GM06990 (cell line): ENCODE measurements at regions not wholly inside any gene's neighbourhood (a gene's known extent, or its start where the extent isn't known, plus 50 kb on each side); places are given as distances from the start of the nearest gene placed in this dataset.

Experiments
- DNase-seq: peaks from one replicate; pipeline ENCODE4 v3.0.0-alpha.2; 2011; ENCODE audit not compliant: insufficient read length; ENCODE audit errors: extremely low read depth
- H3K27me3 ChIP-seq: replicated peaks from 2 replicates; pipeline ENCODE4 v1.6.0; 2011; ENCODE audit warnings: low read length; ENCODE audit not compliant: control insufficient read depth, insufficient read depth
- H3K36me3 ChIP-seq: 2 replicates; pipeline ENCODE4 v1.5.1; 2011; ENCODE audit warnings: low read length; ENCODE audit not compliant: control insufficient read depth, insufficient read depth
- H3K4me3 ChIP-seq: replicated peaks from 2 replicates; pipeline ENCODE4 v1.5.1; 2011; ENCODE audit warnings: low read depth, mild to moderate bottlenecking, control low read depth, low read length
- TF ChIP-seq, protein P1 (sequence below): IDR thresholded peaks from 2 replicates; pipeline ENCODE4 v1.5.1; 2011; ENCODE audit warnings: low read length, control low read depth, mild to moderate bottlenecking, inconsistent platforms; ENCODE audit not compliant: insufficient read depth, poor library complexity, severe bottlenecking

DNA sequence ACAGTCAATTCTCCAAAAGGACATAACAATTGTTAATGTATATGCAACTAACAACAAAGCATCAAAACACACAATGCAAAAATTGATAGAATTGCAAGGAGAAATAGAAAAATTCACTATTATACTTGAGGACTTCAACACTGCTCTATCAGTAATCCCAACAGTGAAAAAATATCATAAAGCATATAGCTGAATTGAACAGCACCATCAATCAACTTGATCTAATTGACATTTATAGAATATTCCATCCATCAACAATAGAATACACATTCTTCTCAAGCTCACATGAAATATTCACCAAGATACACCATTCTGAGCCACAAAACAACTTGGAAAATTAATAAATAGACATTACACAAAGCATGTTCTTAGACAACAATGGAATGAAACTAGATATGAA lies 60.1 kb upstream of the ASXL3 start:
- Histone ChIP-seq H3K4me3 (no peak overlapping the region), H3K27me3 (no peaks in the 10 kb centered on the region), H3K36me3 (no peaks in the 10 kb centered on the region)
- no peak for DNase-seq
- TF ChIP-seq, protein P1, sequence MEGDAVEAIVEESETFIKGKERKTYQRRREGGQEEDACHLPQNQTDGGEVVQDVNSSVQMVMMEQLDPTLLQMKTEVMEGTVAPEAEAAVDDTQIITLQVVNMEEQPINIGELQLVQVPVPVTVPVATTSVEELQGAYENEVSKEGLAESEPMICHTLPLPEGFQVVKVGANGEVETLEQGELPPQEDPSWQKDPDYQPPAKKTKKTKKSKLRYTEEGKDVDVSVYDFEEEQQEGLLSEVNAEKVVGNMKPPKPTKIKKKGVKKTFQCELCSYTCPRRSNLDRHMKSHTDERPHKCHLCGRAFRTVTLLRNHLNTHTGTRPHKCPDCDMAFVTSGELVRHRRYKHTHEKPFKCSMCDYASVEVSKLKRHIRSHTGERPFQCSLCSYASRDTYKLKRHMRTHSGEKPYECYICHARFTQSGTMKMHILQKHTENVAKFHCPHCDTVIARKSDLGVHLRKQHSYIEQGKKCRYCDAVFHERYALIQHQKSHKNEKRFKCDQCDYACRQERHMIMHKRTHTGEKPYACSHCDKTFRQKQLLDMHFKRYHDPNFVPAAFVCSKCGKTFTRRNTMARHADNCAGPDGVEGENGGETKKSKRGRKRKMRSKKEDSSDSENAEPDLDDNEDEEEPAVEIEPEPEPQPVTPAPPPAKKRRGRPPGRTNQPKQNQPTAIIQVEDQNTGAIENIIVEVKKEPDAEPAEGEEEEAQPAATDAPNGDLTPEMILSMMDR: no peak

DNA sequence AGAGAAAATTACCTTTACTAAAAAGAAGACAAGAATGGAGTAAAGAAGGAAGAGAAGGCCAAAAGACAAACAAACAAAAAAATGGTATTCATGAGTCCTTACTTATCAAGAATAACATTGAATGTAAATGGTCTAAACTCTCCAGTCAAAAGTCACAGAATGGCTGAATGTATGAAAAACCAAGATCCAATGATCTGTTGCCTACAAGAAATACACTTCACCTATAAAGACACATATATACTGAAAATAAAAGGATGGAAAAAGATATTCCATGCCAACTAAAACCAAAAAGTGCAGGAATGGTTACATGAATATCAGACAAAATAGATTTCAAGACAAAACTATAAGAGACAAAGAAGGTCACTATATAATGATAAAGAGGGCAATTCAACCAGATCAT lies 65.0 kb upstream of the ASXL3 start:
- Histone ChIP-seq H3K36me3 (no peaks in the 10 kb centered on the region), H3K27me3 (no peaks in the 10 kb centered on the region), H3K4me3 (no peak overlapping the region)
- TF ChIP-seq, protein P1: no peak
- no peak for DNase-seq

DNA sequence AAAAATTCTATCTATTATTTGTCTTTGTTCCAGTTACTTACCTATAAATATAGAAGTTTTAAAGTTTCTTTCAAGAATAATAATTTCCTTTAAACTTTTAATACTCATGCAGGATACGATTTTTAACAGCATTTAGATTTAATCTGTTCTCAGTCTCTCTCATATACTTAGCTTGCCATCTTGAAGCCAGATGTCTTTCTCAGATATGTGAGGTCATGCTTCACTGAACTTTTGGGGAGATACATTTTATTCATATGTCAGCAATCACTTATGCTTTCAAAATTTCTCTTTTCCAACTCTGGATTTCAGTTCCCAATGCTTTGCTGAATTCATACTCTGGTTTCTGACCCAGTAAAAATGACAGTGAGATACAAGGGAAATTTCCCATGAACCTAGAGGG lies 66.5 kb upstream of the CCDC178 start:
- Histone ChIP-seq H3K27me3 (no peaks in the 10 kb centered on the region), H3K36me3 (no peaks in the 10 kb centered on the region), H3K4me3 (no peak overlapping the region)
- no peak for DNase-seq
- TF ChIP-seq, protein P1: no peak

DNA sequence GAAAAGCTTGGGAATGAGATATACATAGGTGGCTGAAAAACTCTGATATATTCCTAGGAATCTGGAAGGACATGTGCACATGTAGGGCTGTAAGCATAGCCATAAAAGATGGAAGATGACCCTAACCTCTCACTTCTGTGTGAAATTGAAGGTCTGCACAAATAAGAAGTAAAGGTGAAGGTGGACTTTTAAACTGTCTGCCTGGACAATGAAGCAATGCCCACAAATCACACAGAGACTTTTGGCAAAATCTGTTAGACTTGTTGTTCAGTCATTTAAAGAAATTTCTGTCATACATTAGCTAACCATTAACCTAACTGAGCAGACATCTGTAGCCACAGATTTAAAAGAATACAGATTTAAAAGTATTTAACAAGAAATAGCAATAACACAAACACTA lies 65.3 kb upstream of the CCDC178 start:
- Histone ChIP-seq H3K27me3 (no peaks in the 10 kb centered on the region), H3K4me3 (no peak overlapping the region), H3K36me3 (no peaks in the 10 kb centered on the region)
- TF ChIP-seq, protein P1: no peak
- DNase-seq: no peak

DNA sequence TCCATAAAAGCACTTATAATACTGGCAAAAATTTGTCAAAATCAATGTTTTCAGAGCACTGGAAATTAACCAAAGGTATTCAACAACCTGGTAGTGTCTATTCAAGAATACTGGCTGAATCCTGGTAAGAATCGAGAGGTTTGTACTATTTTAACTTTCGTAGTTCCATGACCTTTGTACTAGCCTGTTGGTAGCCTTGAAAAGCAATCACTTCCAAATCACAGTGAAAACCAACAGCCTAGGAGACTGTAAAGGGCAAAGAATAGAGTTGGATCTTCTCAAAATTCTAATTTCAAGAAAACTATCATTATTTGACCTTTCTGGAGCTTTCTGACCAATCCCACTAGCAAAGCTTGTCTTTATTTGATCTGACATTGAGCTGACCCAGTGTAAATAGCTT lies 64.8 kb upstream of the CCDC178 start:
- no peak for DNase-seq
- Histone ChIP-seq H3K4me3 (no peak overlapping the region), H3K36me3 (no peaks in the 10 kb centered on the region), H3K27me3 (no peaks in the 10 kb centered on the region)
- TF ChIP-seq, protein P1: no peak

DNA sequence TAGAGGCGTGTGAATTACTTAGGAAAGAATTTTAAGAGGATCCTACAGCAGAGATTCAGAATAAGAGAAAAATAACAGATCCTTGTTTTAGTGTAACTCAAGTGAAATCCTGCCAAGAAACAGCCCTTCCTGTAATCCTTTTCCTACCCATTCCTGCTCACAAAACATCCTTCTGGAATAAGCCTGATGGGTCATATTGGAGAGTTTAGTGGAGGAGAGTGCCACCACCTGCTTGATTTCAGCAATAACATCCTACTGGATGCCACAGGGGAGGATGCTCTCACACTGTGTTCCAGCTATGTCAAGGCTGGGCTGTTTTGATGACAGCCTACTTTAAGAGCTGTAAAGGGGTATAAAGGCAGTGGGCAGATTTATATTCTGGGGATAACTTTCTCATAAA lies 54.8 kb upstream of the CCDC178 start:
- H3K4me3 ChIP-seq: no peak overlapping the region
- TF ChIP-seq, protein P1: peak; percentile 54
- no peak for DNase-seq
- H3K36me3 ChIP-seq: no peaks in the 10 kb centered on the region
- no peaks in the 10 kb centered on the region for H3K27me3 ChIP-seq
